Muscle of arm (tissue), 1 donor: ENCODE measurements at regions not wholly inside any gene's neighbourhood (a gene's known extent, or its start where the extent isn't known, plus 50 kb on each side); places are given as distances from the start of the nearest gene placed in this dataset.

Source experiments
- DNase-seq: peaks from one replicate; pipeline ENCODE4 v3.0.0-alpha.2; 2013

GRCh38 chr2:67836866-67837265, 225.9 kb downstream of the C1D start:
- DNase-seq = no peak

- DNase-seq = no peak
Observed at GRCh38 chr2:67838205-67838604, 224.6 kb downstream of the C1D start.

- DNase-seq = no peak
Observed at GRCh38 chr2:67839242-67839641, 223.6 kb downstream of the C1D start.

- DNase-seq = no peak
Observed at GRCh38 chr2:67839668-67840067, 223.1 kb downstream of the C1D start.

- DNase-seq = peak; percentile 63
Observed at GRCh38 chr2:67840460-67841068, 222.2 kb downstream of the C1D start.

- no peak for DNase-seq
Observed at GRCh38 chr2:67841711-67842110, 221.1 kb downstream of the C1D start.

GRCh38 chr2:67842375-67842959, 220.3 kb downstream of the C1D start:
- no peak for DNase-seq

- DNase-seq = no peak
Observed at GRCh38 chr2:67844024-67844540, 218.7 kb downstream of the C1D start.

- DNase-seq = no peak
Observed at GRCh38 chr2:67845621-67846369, 217.0 kb downstream of the C1D start.

GRCh38 chr2:67846370-67847070, 216.3 kb downstream of the C1D start:
- peak; percentile 80 for DNase-seq

- DNase-seq = no peak
Observed at GRCh38 chr2:67848551-67849285, 214.1 kb downstream of the C1D start.

GRCh38 chr2:67851016-67851415, 211.8 kb downstream of the C1D start:
- DNase-seq = no peak

- DNase-seq = no peak
Observed at GRCh38 chr2:67851956-67852824, 210.6 kb downstream of the C1D start.

- DNase-seq = no peak
Observed at GRCh38 chr2:67854103-67854743, 208.6 kb downstream of the C1D start.

- no peak for DNase-seq
Observed at GRCh38 chr2:67854798-67855197, 208.0 kb downstream of the C1D start.

- DNase-seq = no peak
Observed at GRCh38 chr2:67856866-67857265, 205.9 kb downstream of the C1D start.

- DNase-seq = no peak
Observed at GRCh38 chr2:67857836-67858235, 205.0 kb downstream of the C1D start.

- DNase-seq = no peak
Observed at GRCh38 chr2:67858886-67859285, 203.9 kb downstream of the C1D start.

- no peak for DNase-seq
Observed at GRCh38 chr2:67865917-67866316, 196.9 kb downstream of the C1D start.

GRCh38 chr2:67867735-67868134, 195.1 kb downstream of the C1D start:
- no peak for DNase-seq
